HG03378 (cell line): ENCODE measurements at regions not wholly inside any gene's neighbourhood (a gene's known extent, or its start where the extent isn't known, plus 50 kb on each side); places are given as distances from the start of the nearest gene placed in this dataset.

ENCODE experiments used
- ATAC-seq: cut with Tn5 transposase; IDR thresholded peaks from one replicate; pipeline ENCODE4 v1.9.1; 2021; ENCODE audit warnings: mild to moderate bottlenecking, moderate library complexity; ENCODE audit not compliant: unreplicated experiment

DNA sequence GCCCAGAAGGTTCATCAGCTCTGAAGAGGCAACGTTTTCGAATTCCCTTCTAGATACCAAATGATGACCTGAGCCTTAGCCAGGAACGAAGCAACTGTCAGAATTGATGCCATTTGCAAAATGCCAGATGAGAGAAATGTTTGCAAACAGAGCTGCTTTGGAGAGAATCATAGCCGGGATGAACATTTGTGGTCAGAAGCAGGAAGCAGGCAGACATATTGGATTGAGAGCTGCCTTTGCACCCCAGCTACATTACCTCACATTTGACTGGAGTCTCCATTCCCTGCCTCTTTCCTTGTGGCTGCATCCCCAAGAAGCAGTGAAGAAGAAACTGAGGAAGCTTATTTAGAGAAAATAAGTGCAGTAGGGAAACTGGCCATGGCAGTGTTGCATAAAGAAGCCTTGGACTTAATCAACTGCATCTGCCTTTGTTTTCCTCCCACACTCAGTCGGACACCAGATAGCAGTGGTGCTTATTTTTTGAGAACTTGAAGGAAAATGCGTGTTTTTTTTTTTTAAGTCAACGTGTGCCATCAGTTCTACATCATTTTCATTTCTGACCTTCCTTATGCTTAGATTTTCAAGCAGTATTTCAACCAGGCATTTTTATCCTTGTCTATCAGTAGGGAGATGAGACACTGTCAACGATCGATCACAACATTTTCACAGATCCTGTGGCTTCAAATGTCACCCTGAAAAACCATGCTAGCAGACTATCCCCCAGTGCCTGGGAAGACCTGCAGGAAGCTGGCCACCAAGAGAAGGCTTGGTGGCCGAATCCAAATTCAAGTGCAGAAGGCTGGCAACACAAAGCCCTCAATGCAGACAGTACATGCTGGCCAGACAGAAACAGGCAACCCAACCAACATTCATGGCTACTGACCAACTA lies 541.2 kb upstream of the JARID2 start:
- ATAC-seq: no peak

GRCh38 chr6:14705841-14706377 lies 540.0 kb upstream of the JARID2 start:
- no peak for ATAC-seq

DNA sequence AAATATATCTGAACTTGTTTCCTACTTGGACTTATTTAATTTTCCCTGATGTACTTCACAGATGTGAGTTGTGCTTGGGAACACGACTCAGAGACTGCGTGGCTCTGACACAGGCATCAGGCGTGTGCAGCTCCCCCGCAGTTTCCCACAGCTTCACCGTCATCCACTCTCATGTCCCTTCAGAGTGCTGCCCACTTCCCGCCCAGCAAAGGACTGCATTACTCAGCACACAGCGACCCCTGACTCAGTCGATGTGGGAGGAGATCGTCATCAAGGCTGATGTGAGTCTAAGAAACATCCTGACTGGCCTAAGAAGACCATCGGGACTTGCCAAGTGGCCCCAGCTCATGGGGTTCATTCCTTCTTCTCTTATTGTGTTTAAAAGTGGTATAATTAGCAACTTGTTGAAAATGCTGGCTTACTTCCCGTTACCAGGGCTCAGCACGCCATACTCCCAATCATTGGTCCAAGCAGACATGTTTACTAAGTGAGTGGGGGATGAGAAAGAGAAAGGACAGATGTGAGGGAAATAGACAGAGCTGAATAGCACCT lies 539.4 kb upstream of the JARID2 start:
- ATAC-seq: no peak

GRCh38 chr6:14707276-14707675 lies 538.6 kb upstream of the JARID2 start:
- no peak for ATAC-seq

DNA sequence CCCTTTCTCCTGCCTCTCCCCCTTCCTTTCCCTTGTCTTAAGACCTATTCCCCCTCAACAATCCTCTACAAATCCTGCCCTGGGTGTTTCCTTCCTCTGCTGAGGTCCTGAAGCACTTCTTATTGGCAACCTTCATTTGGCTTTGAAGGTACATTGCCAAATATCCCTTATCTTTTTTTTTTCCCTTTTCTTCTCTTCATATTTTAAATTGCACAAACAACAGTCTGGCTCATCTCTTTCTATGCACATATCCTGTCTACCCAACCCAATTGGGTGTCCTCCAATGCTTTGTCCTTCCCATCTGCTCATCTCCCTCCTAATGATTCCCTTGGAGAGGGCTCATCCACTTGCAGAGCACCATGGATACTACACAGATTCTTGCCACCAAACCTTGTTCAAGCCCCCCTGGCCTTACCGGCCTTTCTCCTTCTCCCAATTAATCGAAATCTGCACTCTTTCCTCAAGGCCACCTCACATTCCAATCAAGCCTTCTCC lies 537.9 kb upstream of the JARID2 start:
- ATAC-seq: no peak

GRCh38 chr6:14709066-14709670 lies 536.7 kb upstream of the JARID2 start:
- no peak for ATAC-seq

DNA sequence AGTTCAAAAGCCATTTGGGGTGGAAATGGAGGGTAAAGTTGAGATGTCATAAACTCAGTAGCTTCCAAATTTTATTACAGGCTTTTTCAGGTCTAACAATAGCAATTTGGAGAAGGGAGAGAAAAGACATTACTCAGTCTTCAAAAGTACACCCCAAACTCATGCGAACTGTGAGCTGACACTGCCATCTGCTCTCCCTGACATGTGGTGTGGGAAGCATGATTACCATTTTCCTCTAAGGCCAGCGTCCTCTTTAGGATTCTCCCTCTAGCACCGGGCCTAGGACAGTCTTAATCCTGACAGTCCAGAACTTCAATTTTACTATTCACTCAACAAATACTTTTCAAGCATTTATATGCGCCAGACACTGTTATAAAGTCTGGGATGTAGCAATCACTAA lies 536.0 kb upstream of the JARID2 start:
- no peak for ATAC-seq

GRCh38 chr6:14710421-14710820 lies 535.4 kb upstream of the JARID2 start:
- no peak for ATAC-seq

DNA sequence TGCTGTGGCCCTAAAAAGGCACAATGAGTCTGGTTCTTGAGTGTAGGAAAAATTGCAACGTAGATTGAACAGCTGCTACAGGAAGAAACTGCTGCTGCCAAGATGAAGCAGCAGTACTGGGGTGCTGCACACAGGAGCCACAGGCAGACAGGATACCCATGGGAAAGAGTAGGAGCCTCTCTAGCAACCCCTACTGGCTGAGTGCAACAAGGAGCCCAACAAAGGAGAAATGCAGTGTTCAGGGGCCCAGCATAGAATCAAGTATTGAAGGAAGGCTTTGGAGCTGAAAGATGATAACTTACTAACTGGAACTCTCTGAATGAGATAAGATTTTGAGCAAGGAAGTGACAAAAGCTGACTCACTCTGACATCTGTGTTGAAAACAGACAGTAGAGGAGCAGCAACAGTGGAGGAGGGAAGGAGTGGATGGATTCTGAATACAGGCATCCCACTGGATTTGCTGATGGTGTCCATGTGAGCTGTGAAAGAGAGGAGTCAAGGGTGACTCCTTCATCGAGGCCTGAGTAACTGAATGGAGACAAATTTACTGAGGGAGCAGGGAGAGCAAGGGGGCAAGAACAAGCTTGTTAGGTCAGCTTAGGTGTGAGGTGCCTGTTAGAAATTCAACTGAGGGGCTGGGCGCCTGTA lies 534.7 kb upstream of the JARID2 start:
- no peak for ATAC-seq

DNA sequence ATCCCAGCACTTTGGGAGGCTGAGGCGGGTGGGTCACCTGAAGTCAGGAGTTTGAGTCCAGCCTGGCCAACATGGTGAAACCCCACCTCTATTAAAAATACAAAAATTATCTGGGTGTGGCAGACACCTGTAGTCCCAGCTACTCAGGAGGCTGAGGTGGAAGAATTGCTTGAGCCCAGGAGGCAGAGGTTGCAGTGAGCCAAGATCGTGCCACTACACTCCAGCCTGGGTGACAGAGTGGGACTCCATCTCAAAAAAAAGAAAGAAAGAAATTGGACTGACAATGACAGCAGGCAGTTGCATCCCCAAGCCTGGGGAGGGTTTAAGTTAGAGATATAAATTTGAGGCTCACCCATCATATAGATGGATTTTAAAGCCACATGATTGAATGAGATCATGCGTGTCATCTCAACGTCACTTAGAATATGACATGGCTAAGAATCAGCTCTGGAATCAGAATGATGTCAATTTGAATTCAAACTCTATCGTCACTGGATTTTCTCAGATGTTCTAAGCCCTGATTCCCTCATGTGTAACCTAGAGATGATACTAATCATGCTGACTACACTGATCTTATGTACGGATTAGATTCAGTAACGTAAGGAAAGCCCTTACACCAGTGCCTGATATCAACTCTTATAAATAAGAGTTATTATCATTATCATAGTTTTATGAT lies 534.0 kb upstream of the JARID2 start:
- ATAC-seq: no peak

DNA sequence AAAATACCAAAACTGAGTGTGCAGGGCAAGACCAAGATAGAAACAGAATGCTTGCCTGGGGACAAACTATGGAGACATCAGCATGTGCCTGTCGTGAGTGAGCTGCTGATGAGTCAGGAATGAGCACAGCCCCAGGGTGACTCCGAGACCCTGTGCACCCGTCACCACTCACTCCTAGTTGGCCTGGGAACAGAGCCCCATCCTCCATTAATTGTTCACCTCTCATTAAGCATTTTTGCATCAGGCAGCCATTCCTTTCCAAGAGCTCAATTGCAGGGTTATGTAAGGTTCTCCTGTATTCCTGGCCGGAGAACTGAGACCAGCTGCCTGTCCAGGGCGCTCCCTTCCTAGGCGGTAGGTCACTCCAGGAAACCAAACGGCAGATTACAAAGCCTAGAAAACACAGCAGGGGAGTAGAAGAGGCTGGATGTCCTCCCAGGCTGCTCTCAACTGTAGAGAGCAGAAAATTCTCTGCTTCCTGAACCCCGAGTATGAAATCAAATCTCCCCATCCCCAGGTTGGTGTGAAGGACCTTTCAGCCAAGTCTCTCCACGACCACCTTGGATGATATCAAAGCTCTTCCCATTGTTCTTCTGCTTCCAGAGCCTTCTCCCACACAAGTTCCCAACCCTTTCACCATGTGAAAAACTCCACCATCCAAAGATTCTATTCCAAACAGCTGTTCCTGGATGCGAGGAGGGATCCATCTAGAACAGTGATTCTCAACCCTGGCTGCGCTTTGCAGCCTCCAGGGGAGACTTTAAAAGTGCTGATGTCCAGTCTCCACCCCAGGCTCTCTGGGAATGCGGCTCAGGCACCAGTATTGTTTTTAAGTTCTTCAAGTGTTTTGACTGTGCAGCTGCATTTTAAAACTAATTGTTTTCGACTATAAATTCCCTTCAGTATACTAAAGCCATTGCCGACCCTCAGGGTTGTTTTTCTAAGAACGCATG lies 532.6 kb upstream of the JARID2 start:
- no peak for ATAC-seq

- ATAC-seq: no peak
Measured at GRCh38 chr6:14713966-14714631, 531.8 kb upstream of the JARID2 start.

DNA sequence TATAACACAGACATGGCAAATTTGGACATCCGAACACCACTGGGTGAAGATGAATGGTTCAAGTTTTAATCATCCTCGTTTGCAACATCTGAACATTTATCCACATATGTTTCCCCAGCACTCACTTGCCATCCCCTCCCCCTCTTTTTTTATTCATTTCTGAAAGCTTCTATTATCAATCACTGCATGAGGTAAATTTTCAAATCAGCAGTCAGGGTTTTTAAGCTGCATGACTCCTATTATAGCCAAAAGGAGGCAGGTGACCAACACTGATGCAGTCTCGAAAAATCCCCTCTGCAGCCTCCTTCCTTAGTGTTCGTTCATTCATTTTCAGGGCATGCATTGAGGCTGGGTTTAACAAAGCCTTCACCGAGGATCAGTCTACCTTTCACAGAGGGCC lies 530.8 kb upstream of the JARID2 start:
- no peak for ATAC-seq

DNA sequence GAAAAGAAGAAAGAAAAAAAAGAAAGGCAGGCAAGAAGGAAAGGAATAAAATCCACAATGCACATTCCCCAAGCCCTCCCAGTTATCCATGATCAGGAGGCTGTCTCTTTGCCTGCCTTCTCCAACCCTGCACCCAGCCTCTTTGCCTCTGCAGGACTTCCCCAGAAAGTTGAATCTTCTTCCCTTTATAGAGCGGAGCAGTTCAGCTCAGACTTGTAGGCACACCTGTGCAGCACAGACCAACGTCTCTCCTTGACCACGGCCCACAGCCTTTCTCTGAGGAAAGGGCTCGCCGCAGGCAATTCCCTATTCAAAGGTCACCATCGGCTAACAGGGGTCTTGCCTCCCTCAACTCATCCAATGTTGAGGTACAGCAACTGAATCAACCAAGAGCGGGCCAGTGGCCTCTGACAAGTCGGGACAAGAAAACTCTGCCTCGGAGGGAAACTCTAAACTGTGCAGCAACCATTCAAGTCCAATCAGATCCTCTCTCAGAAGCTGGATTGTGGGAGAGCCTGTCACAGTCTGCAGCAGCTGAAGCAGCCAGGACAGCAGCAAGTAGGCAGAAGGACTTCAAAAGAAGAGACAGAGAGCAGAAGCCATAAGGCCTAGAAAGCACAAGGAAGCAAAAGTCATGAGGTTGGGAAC lies 529.2 kb upstream of the JARID2 start:
- no peak for ATAC-seq

DNA sequence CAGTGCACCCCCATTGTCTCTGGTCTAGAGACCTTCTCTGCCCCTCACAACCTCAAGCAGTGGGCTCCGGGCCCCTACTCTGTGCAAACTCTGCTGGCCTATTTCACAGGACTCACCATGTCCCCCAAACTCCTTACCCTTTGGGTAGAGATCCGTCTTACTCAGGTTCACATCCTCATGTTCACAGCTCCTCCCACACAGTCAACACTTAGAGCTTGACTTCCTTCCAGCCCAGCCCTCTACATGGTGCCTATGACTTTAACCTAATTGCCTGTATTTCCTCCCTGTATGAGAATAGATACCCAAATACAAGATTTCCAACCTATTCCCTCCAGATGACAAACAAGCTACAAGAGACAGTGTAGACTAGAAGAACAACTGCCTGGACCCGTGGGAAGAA lies 528.6 kb upstream of the JARID2 start:
- no peak for ATAC-seq

DNA sequence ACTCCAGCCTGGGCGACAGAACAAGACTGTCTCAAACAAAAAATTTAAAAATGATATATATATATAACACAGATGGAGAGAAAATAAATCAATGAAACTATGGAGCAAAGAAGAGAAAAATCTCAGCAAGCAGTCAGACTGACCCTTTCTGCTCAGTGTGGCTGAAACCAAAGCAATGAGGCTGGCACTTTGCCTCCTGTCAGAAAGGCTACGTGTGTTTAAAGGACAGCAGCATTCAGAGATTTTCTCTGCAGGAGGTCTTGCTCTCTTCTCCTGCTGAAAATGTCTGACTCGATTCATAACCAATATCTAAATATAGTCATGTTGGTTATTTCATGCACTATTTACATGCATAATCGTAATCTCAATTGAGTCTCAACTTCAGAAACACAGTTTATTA lies 527.0 kb upstream of the JARID2 start:
- ATAC-seq: no peak

DNA sequence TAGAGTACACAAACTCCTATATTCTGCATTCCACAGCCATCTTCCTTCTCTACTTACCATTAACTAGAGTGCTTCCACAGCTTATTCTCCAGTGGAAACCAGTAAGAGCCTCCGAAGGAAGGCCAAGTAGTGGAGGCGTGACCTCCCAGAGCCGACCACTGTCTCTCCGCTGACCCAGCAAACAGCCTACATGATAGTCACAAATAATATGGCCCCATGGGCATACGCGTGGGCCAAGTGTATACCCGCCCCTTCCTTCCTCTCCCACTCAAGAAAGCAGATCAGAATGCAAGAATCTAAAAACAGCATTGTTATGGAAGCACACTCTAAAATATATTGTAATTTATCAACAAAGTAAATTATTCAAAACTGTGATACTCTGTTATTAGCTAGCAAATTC lies 526.6 kb upstream of the JARID2 start:
- no peak for ATAC-seq

- no peak for ATAC-seq
Measured at GRCh38 chr6:14720411-14721102, 525.3 kb upstream of the JARID2 start.
